Sigmoid colon (tissue), 4 donors: ENCODE measurements at regions not wholly inside any gene's neighbourhood (a gene's known extent, or its start where the extent isn't known, plus 50 kb on each side); places are given as distances from the start of the nearest gene placed in this dataset.
"Not testable (repeated sequence)": the region's sequence is repeated elsewhere in the genome, so short reads cannot be mapped to it uniquely, and the experiment has no call there.

Experiments used
- CTCF ChIP-seq, 4 experiments: fragments of 450-650 bp in 3 of 4; fragments of 200-600 bp in 1 of 4; IDR thresholded peaks; one replicate each; pipeline ENCODE4 v1.5.1; 2016 to 2019; ENCODE audit warnings: antibody characterized with exemption in 4 of 4, mild to moderate bottlenecking in 3 of 4, moderate library complexity in 2 of 4
- POLR2A ChIP-seq, 2 donors: fragments of 450-650 bp; IDR thresholded peaks; one replicate each; pipeline ENCODE4 v1.6.1; 2016; ENCODE audit warnings: antibody characterized with exemption in 2 of 2, mild to moderate bottlenecking in 2 of 2, moderate library complexity in 2 of 2
- POLR2AphosphoS5 ChIP-seq, 4 donors: sonication (generic); formaldehyde crosslinking; IDR thresholded peaks; one replicate each; pipeline ENCODE4 v1.6.1; 2017; ENCODE audit warnings: antibody characterized with exemption in 4 of 4

DNA sequence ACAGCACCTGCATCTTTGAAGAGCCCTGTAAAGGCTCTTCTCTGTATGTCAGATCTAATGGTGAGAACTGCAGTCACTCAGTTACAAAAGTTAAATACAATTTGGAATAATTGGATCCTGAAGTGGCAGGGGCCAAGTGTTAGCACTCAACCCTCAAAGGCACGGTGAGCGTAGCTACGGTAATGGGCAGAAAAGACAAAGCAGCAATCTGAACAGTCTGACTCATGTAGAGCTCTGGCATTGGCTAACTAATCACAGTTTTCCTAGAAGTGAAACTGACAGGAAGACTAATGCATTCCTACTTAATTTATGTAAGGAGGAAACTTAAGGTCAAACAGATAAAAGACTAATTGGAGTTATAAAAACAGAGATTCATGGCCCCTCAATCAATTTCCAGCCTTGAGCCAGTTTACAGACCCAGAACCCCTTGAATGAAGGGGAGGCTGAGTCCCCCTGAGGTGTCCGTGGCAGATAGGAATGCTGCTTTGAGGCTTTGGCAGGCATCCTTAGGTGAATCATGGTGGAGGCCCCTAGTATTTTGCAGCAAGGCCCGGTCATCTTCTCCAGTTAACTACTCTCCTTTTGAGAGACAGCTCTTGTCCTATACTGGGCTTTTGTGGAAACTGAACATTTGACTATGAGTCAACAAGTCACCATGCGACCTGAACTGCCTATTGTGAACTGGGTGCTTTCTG lies 450.7 kb downstream of the ZNF33B start:
- not testable (repeated sequence) for TF ChIP-seq CTCF, POLR2A, POLR2AphosphoS5 (IDR thresholded peaks at IDR 0.05)
